ENCODE measurements at regions not wholly inside any gene's neighbourhood (a gene's known extent, or its start where the extent isn't known, plus 50 kb on each side); places are given as distances from the start of the nearest gene placed in this dataset.

DNA sequence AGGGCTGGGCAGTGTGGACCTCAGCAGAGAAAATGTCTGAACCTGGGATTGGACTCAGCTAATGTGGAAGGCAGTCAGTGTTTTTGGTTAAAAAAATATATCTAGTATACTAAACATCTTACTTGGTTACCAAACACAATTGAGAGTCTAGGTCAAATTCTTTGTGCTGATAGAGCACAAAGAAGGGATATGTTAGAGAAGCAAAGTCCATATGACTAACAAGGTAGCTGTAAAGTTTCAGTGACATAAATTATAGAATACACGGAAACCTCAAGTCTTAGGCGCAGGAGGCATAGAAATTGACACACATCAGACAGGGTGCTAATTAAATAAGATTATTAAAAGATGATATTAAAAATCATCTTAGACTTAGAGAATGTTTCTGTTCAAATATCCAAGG lies 718.3 kb downstream of the TLR4 start:
- TF ChIP-seq, protein P1, sequence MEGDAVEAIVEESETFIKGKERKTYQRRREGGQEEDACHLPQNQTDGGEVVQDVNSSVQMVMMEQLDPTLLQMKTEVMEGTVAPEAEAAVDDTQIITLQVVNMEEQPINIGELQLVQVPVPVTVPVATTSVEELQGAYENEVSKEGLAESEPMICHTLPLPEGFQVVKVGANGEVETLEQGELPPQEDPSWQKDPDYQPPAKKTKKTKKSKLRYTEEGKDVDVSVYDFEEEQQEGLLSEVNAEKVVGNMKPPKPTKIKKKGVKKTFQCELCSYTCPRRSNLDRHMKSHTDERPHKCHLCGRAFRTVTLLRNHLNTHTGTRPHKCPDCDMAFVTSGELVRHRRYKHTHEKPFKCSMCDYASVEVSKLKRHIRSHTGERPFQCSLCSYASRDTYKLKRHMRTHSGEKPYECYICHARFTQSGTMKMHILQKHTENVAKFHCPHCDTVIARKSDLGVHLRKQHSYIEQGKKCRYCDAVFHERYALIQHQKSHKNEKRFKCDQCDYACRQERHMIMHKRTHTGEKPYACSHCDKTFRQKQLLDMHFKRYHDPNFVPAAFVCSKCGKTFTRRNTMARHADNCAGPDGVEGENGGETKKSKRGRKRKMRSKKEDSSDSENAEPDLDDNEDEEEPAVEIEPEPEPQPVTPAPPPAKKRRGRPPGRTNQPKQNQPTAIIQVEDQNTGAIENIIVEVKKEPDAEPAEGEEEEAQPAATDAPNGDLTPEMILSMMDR (IDR thresholded peaks at IDR 0.05) = no peak
- TF ChIP-seq POLR2A (IDR thresholded peaks at IDR 0.05) = no peak
